Heart left ventricle (tissue), 16 donors: ENCODE measurements at regions not wholly inside any gene's neighbourhood (a gene's known extent, or its start where the extent isn't known, plus 50 kb on each side); places are given as distances from the start of the nearest gene placed in this dataset.

ENCODE experiments used
- ATAC-seq, 4 donors: fragments of 200-7000 bp; cut with Tn5 transposase; one replicate each; pipeline ENCODE4 v1.9.1; 2020 to 2022; ENCODE audit warnings: moderate library complexity in 4 of 4, mild to moderate bottlenecking in 3 of 4, moderate number of reproducible peaks in 1 of 4
- DNase-seq, 5 donors: peaks; one replicate each; pipeline ENCODE4 v3.0.0-alpha.2; 2020
- H3K27ac ChIP-seq, 12 donors: fragments of 200-600 bp; sonication (generic) in 4 of 12; one replicate each; pipeline versions ENCODE4 v1.5.0 to v1.8.0; 2016 to 2022; ENCODE audit warnings: mild to moderate bottlenecking in 2 of 12
- H3K27me3 ChIP-seq, 9 donors: fragments of 200-600 bp; sonication (generic) in 2 of 9; one replicate each; pipeline versions ENCODE4 v1.5.1 to v1.8.0; 2016 to 2022; ENCODE audit warnings: mild to moderate bottlenecking in 3 of 9
- H3K36me3 ChIP-seq, 9 donors: fragments of 200-600 bp; sonication (generic) in 2 of 9; one replicate each; pipeline versions ENCODE4 v1.5.0 to v1.8.0; 2018 to 2022; ENCODE audit warnings: mild to moderate bottlenecking in 2 of 9
- H3K4me1 ChIP-seq, 12 donors: fragments of 200-600 bp; sonication (generic) in 4 of 12; one replicate each; pipeline versions ENCODE4 v1.5.0 to v1.8.0; 2016 to 2022; ENCODE audit warnings: mild to moderate bottlenecking in 3 of 12
- H3K4me3 ChIP-seq, 12 donors: fragments of 200-600 bp; sonication (generic) in 4 of 12; one replicate each; pipeline versions ENCODE4 v1.5.0 to v1.8.0; 2017 to 2022; ENCODE audit warnings: mild to moderate bottlenecking in 9 of 12, moderate library complexity in 4 of 12
- H3K9me3 ChIP-seq, 12 donors: fragments of 200-600 bp; sonication (generic) in 4 of 12; one replicate each; pipeline versions ENCODE4 v1.5.0 to v1.8.0; 2016 to 2022; ENCODE audit warnings: mild to moderate bottlenecking in 1 of 12
- POLR2A ChIP-seq, 2 donors: fragments of 450-650 bp; IDR thresholded peaks; one replicate each; pipeline ENCODE4 v1.6.1; 2017; ENCODE audit warnings: antibody characterized with exemption in 2 of 2, mild to moderate bottlenecking in 2 of 2, moderate library complexity in 2 of 2
- WGBS, 4 donors: extraction: QIAGEN DNeasy Blood & Tissue Kit in 2 of 4; methylation state at CpG; one replicate each; pipeline versions ENCODE4 v1.1.5 to v1.1.7; 2013 to 2018; 5-methylcytosine and 5-hydroxymethylcytosine counted together
- intact Hi-C, 10 donors: fragments of 100-400 bp; cut with DNase I; formaldehyde crosslinking; loops; one replicate each; pipeline versions ENCODE4 v1.11.1 to v1.14.2; 2022
- TF ChIP-seq, protein P1 (sequence below), 12 donors: fragments of 200-600 bp; sonication (generic) in 4 of 12; IDR thresholded peaks; one replicate each; pipeline versions ENCODE4 v1.5.0 to v1.8.0; 2018 to 2022; ENCODE audit warnings: antibody characterized with exemption in 12 of 12, mild to moderate bottlenecking in 5 of 12
- donor health status: ischemic (EF 13 %, LVEDD 7.1; RV severe dilation, severe dysfunction).
- donor health status: healthy with polysubstance abuse.
- donor health status: DM: no; HTN: yes; CAD: no.
- donor health status: DM: no; HTN: no; CAD: no.
- donor health status: ischemic (EF 25% LVEDD 6.9; RV normal size, moderate dysfunction).
- donor health status: ischemic (EF 25% LVEDD 5.7; RV mildly dilated, moderate dysfunction).
- donor health status: healthy.
- donor health status: DM: yes; HTN: yes; CAD: no.
- donor health status: ischemic (EF 35%, LVEDD 5.7; RV mildly dilated, moderate dysfunction).
- donor health status: nonischemic (EF 11% LVEDD 7.7; RV severe dilation, severe dysfunction).
- donor health status: DM: yes; HTN: yes; CAD: no.
- donor health status: PGD.
- donor health status: ischemic (EF 29% LVEDD 5.4; RV normal size, mild dysfunction).
- donor health status: nonischemic (EF 23%, LVEDD 6.1; RV moderate dilation, normal function).

DNA sequence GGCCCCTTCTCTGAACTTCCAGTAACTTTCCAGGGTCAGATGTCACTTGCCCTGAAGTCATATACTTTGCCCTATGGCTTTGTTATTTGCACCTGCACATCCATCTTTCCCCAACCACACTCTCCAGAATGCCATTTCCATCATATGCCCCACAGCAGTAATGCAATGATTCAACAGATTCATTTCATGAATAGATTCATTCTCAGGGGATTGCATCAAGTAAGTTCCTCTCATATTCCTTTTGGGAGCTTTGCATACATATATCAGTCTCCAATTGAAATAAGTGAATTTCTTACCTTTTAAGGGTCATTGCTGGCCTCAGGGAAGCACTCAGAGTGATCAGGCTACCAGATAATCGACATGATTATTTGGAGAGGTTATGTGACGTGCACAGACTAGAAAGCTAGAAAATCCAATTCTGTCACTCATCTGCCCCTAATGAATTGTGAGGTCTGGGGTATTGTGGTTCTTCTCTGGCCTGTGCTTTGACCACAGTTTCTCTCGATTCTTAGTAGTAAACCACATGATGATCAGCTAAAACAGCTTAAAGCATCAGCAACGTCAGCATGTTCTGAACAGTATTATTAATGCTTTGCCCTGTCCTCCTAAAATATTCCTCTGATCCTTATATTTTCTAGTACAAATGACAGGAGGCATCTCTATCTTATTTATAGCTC is 179.9 kb downstream of the ATPSCKMT start:
- WGBS, 4 donors, result 70 to 87% (median 82%) methylated on average over 4 of the region's 4 CpGs
- ATAC-seq, result no peak
- Histone ChIP-seq H3K9me3 (peaks cover 0 to 5% (median 0%) of the 10 kb centered on the region in 12 donors), H3K27ac (no peak overlapping the region), H3K36me3 (no peaks in the 10 kb centered on the region), H3K4me3 (no peak overlapping the region), H3K4me1 (no peaks in the 10 kb centered on the region), H3K27me3 (no peaks in the 10 kb centered on the region)
- DNase-seq, result no peak
- TF ChIP-seq POLR2A (IDR thresholded peaks at IDR 0.05), result no peak
- TF ChIP-seq, protein P1, sequence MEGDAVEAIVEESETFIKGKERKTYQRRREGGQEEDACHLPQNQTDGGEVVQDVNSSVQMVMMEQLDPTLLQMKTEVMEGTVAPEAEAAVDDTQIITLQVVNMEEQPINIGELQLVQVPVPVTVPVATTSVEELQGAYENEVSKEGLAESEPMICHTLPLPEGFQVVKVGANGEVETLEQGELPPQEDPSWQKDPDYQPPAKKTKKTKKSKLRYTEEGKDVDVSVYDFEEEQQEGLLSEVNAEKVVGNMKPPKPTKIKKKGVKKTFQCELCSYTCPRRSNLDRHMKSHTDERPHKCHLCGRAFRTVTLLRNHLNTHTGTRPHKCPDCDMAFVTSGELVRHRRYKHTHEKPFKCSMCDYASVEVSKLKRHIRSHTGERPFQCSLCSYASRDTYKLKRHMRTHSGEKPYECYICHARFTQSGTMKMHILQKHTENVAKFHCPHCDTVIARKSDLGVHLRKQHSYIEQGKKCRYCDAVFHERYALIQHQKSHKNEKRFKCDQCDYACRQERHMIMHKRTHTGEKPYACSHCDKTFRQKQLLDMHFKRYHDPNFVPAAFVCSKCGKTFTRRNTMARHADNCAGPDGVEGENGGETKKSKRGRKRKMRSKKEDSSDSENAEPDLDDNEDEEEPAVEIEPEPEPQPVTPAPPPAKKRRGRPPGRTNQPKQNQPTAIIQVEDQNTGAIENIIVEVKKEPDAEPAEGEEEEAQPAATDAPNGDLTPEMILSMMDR (IDR thresholded peaks at IDR 0.05), result no peak
- intact Hi-C loops, result no loop called here

- Histone ChIP-seq H3K27me3 (no peaks in the 10 kb centered on the region), H3K4me3 (no peak overlapping the region), H3K27ac (no peak overlapping the region), H3K9me3 (peaks cover 0 to 5% (median 0%) of the 10 kb centered on the region in 12 donors), H3K36me3 (no peaks in the 10 kb centered on the region), H3K4me1 (no peaks in the 10 kb centered on the region)
- DNase-seq, result no peak
- intact Hi-C loops, result no loop called here
- TF ChIP-seq POLR2A (IDR thresholded peaks at IDR 0.05), result no peak
- TF ChIP-seq, protein P1 (IDR thresholded peaks at IDR 0.05), result no peak
- ATAC-seq, result no peak
- 94 to 97% (median 96%) methylated on average over 12 to 34 of the region's 34 CpGs for WGBS, 4 donors
These were observed 184.2 kb downstream of the ATPSCKMT start for GRCh38 chr5:10065428-10066000.

DNA sequence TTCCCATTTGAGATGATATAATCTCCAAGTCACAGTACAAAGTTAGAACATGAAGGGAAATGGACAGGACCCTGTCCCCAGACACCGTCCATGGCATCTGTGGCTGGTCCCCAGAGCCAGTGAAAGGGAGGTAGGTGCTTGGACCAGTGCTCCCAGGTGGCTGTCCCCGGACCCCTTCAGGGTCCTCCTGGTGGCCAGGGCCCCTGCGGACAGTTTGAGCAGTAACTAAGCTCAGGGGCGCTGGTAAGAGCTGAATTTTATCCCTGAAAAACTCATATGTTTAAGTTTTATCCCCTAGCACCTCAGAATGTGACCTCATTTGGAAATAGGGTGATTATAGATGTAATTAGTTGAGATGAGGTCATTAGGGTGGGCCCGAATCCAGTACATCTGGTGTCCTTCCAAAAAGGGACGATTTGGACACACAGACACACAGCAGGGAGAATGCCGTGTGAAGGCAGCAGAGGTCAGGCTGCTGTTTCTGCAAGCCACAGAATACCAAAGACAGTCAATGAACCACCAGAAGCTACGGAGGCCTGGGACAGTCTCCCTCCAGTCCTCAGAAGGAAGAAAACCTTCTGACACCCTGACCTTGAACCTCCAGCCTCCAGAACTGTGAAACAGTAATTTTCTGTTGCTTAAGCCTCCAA is 185.0 kb downstream of the ATPSCKMT start:
- 59 to 78% (median 65%) methylated on average over 8 of the region's 8 CpGs for WGBS, 4 donors
- Histone ChIP-seq H3K36me3 (no peaks in the 10 kb centered on the region), H3K27ac (no peak overlapping the region), H3K4me3 (no peak overlapping the region), H3K4me1 (no peaks in the 10 kb centered on the region), H3K9me3 (peaks cover 0 to 5% (median 0%) of the 10 kb centered on the region in 12 donors), H3K27me3 (no peaks in the 10 kb centered on the region)
- intact Hi-C loops, result no loop called here
- TF ChIP-seq, protein P1 (IDR thresholded peaks at IDR 0.05), result no peak
- no peak for TF ChIP-seq POLR2A (IDR thresholded peaks at IDR 0.05)
- ATAC-seq (no peak), DNase-seq (no peak)

DNA sequence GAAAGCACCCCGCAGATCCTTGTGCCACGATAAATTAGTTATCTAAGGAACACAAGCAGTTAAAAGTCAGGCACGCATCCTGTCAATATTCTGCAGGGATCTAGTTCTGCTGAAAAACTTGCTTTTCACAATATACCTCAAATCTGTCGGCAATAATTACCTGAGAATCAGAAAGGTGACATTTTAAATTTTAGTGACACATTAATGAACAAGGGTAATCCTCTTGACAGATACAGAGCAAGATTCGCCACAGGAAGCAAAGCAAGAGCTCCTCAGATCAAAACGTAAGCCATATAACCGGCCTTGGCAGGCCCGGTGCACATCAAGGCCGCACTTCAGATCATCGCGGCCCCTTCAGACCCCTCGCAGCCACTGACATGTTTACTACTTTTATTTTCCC is 185.7 kb downstream of the ATPSCKMT start:
- TF ChIP-seq POLR2A (IDR thresholded peaks at IDR 0.05), result no peak
- TF ChIP-seq, protein P1 (IDR thresholded peaks at IDR 0.05), result no peak
- Histone ChIP-seq H3K27me3 (no peaks in the 10 kb centered on the region), H3K27ac (no peak overlapping the region), H3K4me3 (no peak overlapping the region), H3K9me3 (peaks cover 0 to 5% (median 0%) of the 10 kb centered on the region in 12 donors), H3K4me1 (no peaks in the 10 kb centered on the region), H3K36me3 (no peaks in the 10 kb centered on the region)
- ATAC-seq (no peak), DNase-seq (no peak)
- WGBS, 4 donors, result 74 to 80% (median 77%) methylated on average over 12 of the region's 12 CpGs
- intact Hi-C loops, result no loop called here
